NCI-H2029 (cell line): ENCODE measurements at regions not wholly inside any gene's neighbourhood (a gene's known extent, or its start where the extent isn't known, plus 50 kb on each side); places are given as distances from the start of the nearest gene placed in this dataset.
A peak's percentile ranks its signal among the peaks of the same experiment; 100 is the strongest.

Source experiments
- DNase-seq: peaks from one replicate; lab custom pipeline; 2025; lab: John Stamatoyannopoulos, UW

DNA sequence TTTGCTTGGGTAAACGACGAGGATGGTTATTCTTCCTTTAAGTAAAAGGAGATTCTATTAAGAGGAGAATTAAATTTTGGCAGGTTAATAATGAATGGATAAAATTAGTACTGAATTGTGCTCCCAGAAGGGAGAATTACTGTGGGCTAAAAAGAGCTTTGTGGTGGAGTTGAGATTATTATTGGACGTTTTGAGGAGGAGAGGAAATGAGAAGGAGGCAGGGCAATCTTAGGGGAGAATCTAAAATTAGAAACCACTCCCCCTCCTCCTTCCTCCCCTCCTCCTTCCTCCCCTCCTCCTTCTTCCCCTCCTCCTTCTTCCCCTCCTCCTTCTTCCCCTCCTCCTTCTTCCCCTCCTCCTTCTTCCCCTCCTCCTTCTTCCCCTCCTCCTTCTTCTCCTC lies 331.8 kb downstream of the PRL start:
- DNase-seq = no peak

DNA sequence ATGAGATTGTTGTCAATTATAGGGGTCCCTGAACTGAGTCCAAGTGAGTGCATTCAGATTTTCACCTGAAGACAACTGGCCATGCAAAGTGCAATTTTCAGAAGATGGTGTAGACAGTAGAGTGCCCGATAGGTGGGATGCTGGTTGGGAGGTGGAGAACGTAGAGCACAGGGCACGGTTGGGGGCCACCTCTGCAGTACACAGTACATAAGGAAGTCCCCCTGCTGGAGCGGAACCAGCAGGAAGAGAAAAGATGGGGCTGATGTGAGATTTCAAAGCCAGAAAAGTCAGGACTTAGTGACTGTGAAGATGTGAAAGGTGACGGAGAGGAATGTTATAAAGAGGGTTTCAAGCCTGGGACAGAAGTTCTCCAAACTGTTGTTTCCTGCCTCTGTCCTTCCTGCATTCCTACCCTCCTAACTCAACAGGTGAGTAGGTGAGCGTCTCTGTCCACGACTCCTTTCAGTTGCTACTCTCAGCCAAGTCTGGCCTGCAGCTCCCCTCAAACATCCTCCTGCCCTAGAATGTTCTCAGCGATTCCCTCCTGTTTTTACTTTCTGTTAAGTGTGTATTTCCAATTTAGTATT lies 330.8 kb downstream of the PRL start:
- no peak for DNase-seq

- DNase-seq = no peak
Measured at GRCh38 chr6:21967056-21967974, 329.5 kb downstream of the PRL start.

DNA sequence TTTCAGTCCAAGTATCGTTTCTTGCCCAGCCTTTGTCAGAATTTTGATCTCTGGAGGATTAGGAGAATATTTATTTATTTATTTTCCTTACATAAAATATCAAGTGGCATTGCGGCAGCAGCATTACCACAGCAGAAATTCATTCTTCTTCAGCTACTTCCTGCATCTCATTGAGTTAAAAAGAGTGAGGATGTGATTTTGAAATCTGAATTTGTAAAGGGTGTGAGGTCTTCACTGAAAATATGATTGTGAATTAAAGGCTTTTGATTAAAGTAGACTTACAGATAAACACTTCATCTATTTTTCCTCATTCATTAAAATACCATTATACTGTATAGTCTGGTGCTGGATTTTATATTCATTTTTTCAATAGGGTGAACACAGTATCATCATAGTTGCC lies 328.4 kb downstream of the PRL start:
- DNase-seq = no peak

DNA sequence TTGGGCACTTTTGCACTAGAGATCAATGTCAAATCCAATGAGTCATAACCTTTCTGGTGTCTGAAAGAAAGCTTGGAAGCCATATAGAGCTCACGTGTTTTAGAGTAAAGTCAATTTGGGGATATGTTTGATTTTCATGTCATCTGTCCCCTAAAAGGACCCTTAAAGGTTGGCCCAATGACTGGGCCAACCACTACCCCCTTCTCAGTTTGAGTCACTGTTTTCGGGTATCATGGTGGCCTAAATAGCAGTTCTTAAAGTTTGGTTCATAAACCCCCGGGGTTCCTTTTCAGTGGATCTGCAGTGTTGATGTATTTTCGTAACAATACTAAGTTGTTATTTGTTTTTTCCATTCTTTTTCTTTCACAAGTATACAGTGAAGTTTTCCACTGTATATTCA lies 327.6 kb downstream of the PRL start:
- DNase-seq = no peak

GRCh38 chr6:21970569-21971300 lies 326.1 kb downstream of the PRL start:
- DNase-seq = no peak

DNA sequence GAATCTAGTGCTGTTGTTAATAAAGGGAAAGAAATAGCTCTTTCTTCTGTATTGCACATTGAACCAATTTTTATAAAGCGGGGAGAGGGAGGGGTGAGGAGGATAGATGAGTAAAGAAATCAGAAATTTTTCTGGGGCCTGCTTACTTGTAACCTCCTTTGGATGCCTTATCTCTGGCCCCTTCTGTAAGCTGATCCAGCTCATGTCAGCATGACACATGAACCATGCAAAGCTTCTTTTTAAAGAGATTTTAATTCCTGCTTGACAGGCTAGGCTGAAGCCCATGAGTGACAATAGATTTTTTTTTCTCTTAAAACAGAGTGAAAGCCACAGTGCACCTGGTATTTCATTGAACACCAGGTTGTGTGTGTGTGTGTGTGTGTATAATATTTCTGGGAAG lies 325.3 kb downstream of the PRL start:
- DNase-seq = peak; percentile 23

DNA sequence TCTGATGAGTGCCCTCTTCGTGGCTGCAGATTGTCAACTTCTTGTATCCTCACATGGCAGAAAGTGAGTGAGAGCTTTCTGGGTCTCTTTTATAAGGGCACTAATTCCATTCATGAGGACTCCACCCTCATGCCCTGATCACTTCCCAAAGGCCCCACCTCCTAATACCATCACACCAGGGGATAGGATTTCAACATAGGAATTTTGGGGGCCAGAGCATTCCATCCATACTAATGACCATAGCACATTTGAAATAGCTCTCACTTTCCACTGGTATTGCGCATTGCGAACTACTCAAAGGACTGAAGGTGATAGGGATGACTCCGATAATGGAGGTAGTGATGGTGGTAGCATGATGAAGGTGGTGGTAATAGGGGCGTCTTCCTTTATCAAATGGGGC lies 324.3 kb downstream of the PRL start:
- no peak for DNase-seq

- DNase-seq = no peak
Measured at GRCh38 chr6:21977346-21977745, 319.5 kb downstream of the PRL start.

DNA sequence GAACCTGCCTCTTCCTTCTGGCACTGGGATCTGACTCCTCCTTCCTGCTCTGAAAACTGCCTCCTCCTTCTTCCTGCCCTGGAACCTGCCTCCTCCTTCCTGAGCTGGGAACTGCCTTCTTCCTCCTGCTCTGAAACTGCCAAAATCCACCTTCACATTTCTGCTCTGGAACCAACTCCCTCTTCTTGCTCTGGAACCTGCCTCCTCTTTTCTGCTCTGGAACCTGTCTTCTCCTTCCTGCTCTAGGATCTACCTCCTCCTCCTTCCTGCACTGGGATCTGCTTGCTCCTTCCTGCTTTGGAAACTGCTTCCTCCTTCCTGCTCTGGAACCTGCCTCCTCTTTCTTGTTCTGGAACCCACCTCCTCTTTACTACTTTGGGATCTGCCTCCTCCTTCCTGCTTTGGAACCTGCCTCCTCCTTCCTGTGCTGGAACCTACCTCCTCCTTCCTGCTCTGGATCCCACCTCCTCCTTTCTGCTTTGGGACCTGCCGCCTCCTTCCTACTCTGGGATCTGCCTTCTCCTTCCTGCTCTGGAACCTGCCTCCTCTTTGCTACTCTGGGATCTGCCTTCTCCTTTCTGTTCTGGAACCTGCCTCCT lies 315.5 kb downstream of the PRL start:
- DNase-seq = no peak

DNA sequence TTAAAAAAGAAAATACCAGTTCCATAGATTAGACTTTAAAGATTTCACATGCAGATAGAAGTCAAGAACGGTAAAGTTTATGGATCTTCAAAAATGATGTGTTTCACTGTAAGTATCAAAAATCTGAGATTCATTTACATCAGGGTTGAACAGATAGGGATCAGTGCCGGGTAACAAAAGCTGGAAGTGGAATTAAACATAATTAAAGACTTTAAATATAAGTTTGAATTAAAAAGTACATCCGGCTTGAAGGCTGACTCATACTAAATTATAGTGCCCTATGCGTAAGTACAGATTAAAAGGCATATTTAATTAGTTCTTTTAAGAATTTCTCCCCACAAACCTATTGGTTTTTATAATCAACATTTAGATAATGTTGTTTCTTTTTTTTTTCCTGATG lies 312.7 kb downstream of the PRL start:
- DNase-seq = no peak

GRCh38 chr6:21984561-21984960 lies 312.3 kb downstream of the PRL start:
- no peak for DNase-seq

GRCh38 chr6:21985904-21986303 lies 310.9 kb downstream of the PRL start:
- no peak for DNase-seq

GRCh38 chr6:21986703-21987102 lies 310.1 kb downstream of the PRL start:
- DNase-seq = no peak

- peak; percentile 53 for DNase-seq
Measured at GRCh38 chr6:21987501-21987957, 309.3 kb downstream of the PRL start.

- no peak for DNase-seq
Measured at GRCh38 chr6:21990577-21990976, 306.3 kb downstream of the PRL start.

DNA sequence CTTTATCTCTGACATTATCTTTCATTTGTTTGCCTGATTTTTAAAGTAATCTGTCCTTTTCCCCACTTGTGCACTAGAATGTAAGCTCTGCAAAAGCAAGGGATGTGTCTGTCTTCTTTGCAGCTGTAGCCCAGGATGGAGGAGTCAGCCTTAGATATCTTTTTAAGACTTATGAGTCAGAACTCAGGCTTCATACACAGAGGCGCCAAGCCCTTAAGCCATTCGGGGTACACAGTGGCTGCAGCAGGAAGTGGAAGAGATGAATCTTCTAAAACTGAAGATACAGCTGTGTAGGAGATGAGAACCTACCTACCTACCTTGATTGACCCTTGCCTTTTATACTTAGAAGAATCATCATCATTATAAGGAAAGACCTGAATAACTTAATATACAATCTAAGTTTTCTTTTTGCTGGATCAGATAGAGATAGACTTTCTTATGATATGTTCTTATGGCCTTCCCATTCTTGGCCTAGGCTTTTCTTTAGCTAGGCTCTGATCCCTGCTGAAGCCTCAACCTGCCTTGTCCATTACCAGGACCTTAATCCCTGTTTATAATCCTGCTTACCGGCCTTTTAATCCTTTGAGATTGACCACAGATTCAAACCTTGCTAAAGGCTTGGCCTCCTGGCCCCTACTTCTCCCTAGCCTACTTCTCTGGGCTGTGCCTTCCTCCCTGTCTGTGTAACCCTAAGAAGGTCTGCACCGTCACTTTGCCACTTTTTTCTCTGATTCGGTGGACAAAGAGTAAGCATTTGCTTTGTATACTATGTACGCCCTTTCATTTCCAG lies 304.5 kb downstream of the PRL start:
- DNase-seq = no peak

GRCh38 chr6:21993841-21994240 lies 303.0 kb downstream of the PRL start:
- DNase-seq = no peak

DNA sequence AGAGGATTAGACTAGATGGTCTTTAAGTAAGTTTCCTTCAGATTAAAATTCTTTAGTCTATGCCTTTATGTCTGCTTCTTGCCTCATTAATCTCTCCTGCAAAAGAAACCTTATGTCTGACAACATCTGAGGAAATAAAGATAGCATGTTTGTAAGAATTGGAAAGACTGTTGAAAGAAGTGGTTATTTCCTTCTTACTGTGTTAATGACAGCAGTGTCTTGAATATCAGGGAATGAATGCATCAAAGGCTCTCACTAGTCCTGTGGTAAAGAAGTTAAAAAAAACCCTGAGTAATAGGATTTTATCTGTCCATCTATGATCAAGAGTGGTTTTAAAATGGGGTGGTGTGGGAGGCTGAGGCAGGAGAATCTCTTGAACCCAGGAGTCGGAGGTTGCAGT lies 302.0 kb downstream of the PRL start:
- no peak for DNase-seq

DNA sequence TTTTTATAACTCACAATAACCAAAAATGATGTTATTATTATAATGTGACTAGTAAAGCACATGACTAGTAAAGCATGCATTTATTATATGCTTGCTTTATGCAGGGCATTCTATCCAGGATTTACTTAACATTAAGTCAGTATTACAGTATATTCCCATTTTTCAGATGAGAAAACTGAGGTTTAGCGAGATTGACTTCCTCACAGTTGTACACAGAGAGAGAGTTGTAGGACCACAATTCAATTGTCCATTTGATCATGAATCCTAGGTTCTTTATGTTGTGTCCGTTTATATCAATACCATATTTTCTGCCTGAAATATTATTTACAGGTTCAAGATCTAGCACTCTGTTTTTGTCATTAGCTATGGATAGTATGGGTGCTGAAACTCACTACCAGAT lies 301.5 kb downstream of the PRL start:
- no peak for DNase-seq

- no peak for DNase-seq
Measured at GRCh38 chr6:21996425-21997118, 300.3 kb downstream of the PRL start.
